H9 (cell line): ENCODE measurements at regions not wholly inside any gene's neighbourhood (a gene's known extent, or its start where the extent isn't known, plus 50 kb on each side); places are given as distances from the start of the nearest gene placed in this dataset.

ENCODE experiments used
- DNase-seq: peaks from one replicate; pipeline ENCODE4 v3.0.0-alpha.2; 2017
- H2AFZ ChIP-seq: one replicate; pipeline ENCODE4 v1.6.1; 2013; ENCODE audit warnings: mild to moderate bottlenecking, low read length, control low read depth, moderate library complexity
- H2AK5ac ChIP-seq: 2 replicates; pipeline ENCODE4 v1.6.1; 2013; ENCODE audit warnings: low read length, control low read depth, mixed read lengths; ENCODE audit not compliant: insufficient read length
- H2BK120ac ChIP-seq: one replicate; pipeline ENCODE4 v1.6.1; 2013; ENCODE audit warnings: low read depth, mild to moderate bottlenecking, low read length, control low read depth, inconsistent platforms; ENCODE audit not compliant: poor library complexity, severe bottlenecking
- H2BK12ac ChIP-seq: 2 replicates; pipeline ENCODE4 v1.6.1; 2013; ENCODE audit warnings: low read length, control low read depth, mixed read lengths, low read depth; ENCODE audit not compliant: insufficient read length
- H2BK15ac ChIP-seq: 2 replicates; pipeline ENCODE4 v1.6.1; 2013; ENCODE audit warnings: low read depth, low read length, control low read depth
- H2BK20ac ChIP-seq: one replicate; pipeline ENCODE4 v1.6.1; 2013; ENCODE audit warnings: low read depth, mild to moderate bottlenecking, low read length, control low read depth, inconsistent platforms; ENCODE audit not compliant: poor library complexity, severe bottlenecking
- H2BK5ac ChIP-seq: 2 replicates; pipeline ENCODE4 v1.6.1; 2013; ENCODE audit warnings: low read length, control low read depth, mixed read lengths; ENCODE audit not compliant: insufficient read length
- H3K14ac ChIP-seq: 2 replicates; pipeline ENCODE4 v1.6.1; 2013; ENCODE audit warnings: low read length, control low read depth; ENCODE audit not compliant: insufficient read depth
- H3K18ac ChIP-seq: 2 replicates; pipeline ENCODE4 v1.6.1; 2013; ENCODE audit warnings: low read depth, mild to moderate bottlenecking, mixed read lengths, low read length, control low read depth; ENCODE audit not compliant: insufficient read length
- H3K23ac ChIP-seq: 2 replicates; pipeline ENCODE4 v1.6.1; 2013; ENCODE audit warnings: low read length, control low read depth, mixed read lengths, low read depth; ENCODE audit not compliant: insufficient read length
- H3K23me2 ChIP-seq: 2 replicates; pipeline ENCODE4 v1.6.1; 2013; ENCODE audit warnings: low read depth, mild to moderate bottlenecking, mixed read lengths, low read length, control low read depth; ENCODE audit not compliant: insufficient read length, poor library complexity, severe bottlenecking
- H3K27ac ChIP-seq: 2 replicates; pipeline ENCODE4 v1.5.1; 2013; ENCODE audit warnings: low read length, control low read depth, mixed read lengths, low read depth; ENCODE audit not compliant: insufficient read length
- H3K27me3 ChIP-seq: 2 replicates; pipeline ENCODE4 v1.6.1; 2013; ENCODE audit warnings: low read length, control low read depth, inconsistent platforms; ENCODE audit not compliant: insufficient read depth
- H3K4ac ChIP-seq: 2 replicates; pipeline ENCODE4 v1.6.1; 2013; ENCODE audit warnings: low read depth, mild to moderate bottlenecking, control low read depth, inconsistent platforms, low read length, moderate library complexity
- H3K4me1 ChIP-seq: 2 replicates; pipeline ENCODE4 v1.6.1; 2013; ENCODE audit warnings: low read length, control low read depth, inconsistent platforms; ENCODE audit not compliant: insufficient read depth
- H3K4me2 ChIP-seq: 2 replicates; pipeline ENCODE4 v1.6.1; 2013; ENCODE audit warnings: low read length, control low read depth, mixed read lengths; ENCODE audit not compliant: insufficient read length, insufficient read depth
- H3K56ac ChIP-seq: 2 replicates; pipeline ENCODE4 v1.6.1; 2013; ENCODE audit warnings: low read depth, mild to moderate bottlenecking, mixed read lengths, low read length, control low read depth; ENCODE audit not compliant: insufficient read length
- H3K79me1 ChIP-seq: 2 replicates; pipeline ENCODE4 v1.6.1; 2013; ENCODE audit warnings: low read depth, mild to moderate bottlenecking, moderate library complexity, low read length, control low read depth, inconsistent platforms; ENCODE audit not compliant: insufficient read depth, poor library complexity, severe bottlenecking
- H3K79me2 ChIP-seq: 2 replicates; pipeline ENCODE4 v1.6.1; 2013; ENCODE audit warnings: low read length, control low read depth, inconsistent platforms; ENCODE audit not compliant: insufficient read depth
- H3K9ac ChIP-seq: 2 replicates; pipeline ENCODE4 v1.6.1; 2013; ENCODE audit warnings: low read length, control low read depth, mixed read lengths; ENCODE audit not compliant: insufficient read length; ENCODE audit errors: extremely low read depth
- H3K9me3 ChIP-seq: one replicate; pipeline ENCODE4 v1.6.1; 2013; ENCODE audit warnings: low read depth, low read length, inconsistent platforms; ENCODE audit not compliant: control insufficient read depth
- H3T11ph ChIP-seq: one replicate; pipeline ENCODE4 v1.6.1; 2013; ENCODE audit warnings: mild to moderate bottlenecking, low read length, control low read depth, inconsistent platforms
- H4K20me1 ChIP-seq: one replicate; pipeline ENCODE4 v1.6.1; 2013; ENCODE audit not compliant: control insufficient read depth, insufficient read length, insufficient read depth
- H4K5ac ChIP-seq: 2 replicates; pipeline ENCODE4 v1.6.1; 2013; ENCODE audit warnings: low read depth, mild to moderate bottlenecking, mixed read lengths, low read length, control low read depth; ENCODE audit not compliant: insufficient read length
- H4K8ac ChIP-seq: replicated peaks from 2 replicates; pipeline ENCODE4 v1.6.1; 2013; ENCODE audit warnings: low read length, control low read depth, mixed read lengths, low read depth; ENCODE audit not compliant: insufficient read length
- H4K91ac ChIP-seq: 2 replicates; pipeline ENCODE4 v1.6.1; 2013; ENCODE audit warnings: low read depth, mild to moderate bottlenecking, moderate library complexity, mixed read lengths, low read length, control low read depth; ENCODE audit not compliant: insufficient read length
- H3K27ac Mint-ChIP-seq, 3 experiments: 2 replicates in 2 of 3; 3 replicates in 1 of 3; pipeline ENCODE4 v1.8.0; 2020 to 2021; ENCODE audit warnings: mixed read lengths in 3 of 3, mild to moderate bottlenecking in 1 of 3, moderate library complexity in 1 of 3
- H3K27me3 Mint-ChIP-seq: 2 replicates; pipeline ENCODE4 v1.8.0; 2021; ENCODE audit warnings: low read depth, mild to moderate bottlenecking, moderate library complexity, mixed read lengths
- H3K36me3 Mint-ChIP-seq, 3 experiments: 2 replicates in 2 of 3; 3 replicates in 1 of 3; pipeline ENCODE4 v1.8.0; 2020 to 2021; ENCODE audit warnings: low read depth in 3 of 3, mixed read lengths in 3 of 3; ENCODE audit not compliant: insufficient read depth in 1 of 3
- H3K4me1 Mint-ChIP-seq, 2 experiments: 2 replicates each; pipeline ENCODE4 v1.8.0; 2020; ENCODE audit warnings: mixed read lengths in 2 of 2
- H3K4me3 Mint-ChIP-seq, 2 experiments: 2 replicates in 1 of 2; 3 replicates in 1 of 2; pipeline ENCODE4 v1.8.0; 2020 to 2021; ENCODE audit warnings: mild to moderate bottlenecking in 2 of 2, mixed read lengths in 2 of 2, moderate library complexity in 1 of 2
- H3K9me3 Mint-ChIP-seq, 2 experiments: 2 replicates in 1 of 2; 3 replicates in 1 of 2; pipeline ENCODE4 v1.8.0; 2020; ENCODE audit warnings: mild to moderate bottlenecking in 2 of 2, mixed read lengths in 2 of 2, moderate library complexity in 1 of 2
- WGBS: extraction: QIAGEN DNeasy Blood & Tissue Kit; methylation state at CpG from one replicate; pipeline ENCODE4 v1.1.7; 2013; ENCODE audit warnings: missing lambda C conversion rate, low lambda C conversion rate, mixed read lengths; ENCODE audit not compliant: insufficient read length; ENCODE audit errors: extremely low coverage; 5-methylcytosine and 5-hydroxymethylcytosine counted together
- TF ChIP-seq, protein P1 (sequence below): fragments of 200-600 bp; sonication (generic); conservative IDR thresholded peaks from 3 replicates; pipeline ENCODE4 v1.8.0; 2021; ENCODE audit warnings: antibody characterized with exemption, mild to moderate bottlenecking

DNA sequence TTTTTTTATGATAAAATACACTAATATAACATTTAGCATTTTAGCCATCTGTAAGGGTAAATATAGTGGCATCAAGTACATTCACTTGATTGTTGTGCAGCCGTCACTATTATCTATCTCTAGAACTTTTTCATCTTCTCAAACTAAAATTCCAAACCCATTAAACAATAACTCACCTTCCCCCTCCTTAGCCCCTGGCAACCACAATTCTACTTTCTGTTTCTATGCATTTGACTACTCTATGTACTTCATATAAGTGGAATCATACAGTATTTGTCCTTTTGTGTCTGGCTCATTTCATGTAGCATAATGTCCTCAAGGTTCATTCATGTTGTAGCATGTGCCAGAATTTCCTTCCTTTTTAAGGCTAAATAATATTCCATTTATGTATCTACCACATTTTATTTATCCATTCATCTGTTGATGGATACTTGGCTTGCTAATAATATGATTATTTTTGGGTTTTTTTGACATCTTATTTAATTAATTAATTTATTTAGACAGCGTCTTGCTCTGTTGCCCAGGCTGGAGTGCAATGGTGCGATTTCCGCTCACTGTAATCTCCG lies 69.6 kb upstream of the MACF1 start:
- H3K56ac ChIP-seq, result no peak overlapping the region
- no peak overlapping the region for H3K18ac ChIP-seq
- H3K4me1 ChIP-seq, result peaks cover 22% of the 10 kb centered on the region
- H3K23ac ChIP-seq, result no peak overlapping the region
- no peak overlapping the region for H3K4ac ChIP-seq
- peaks cover 27% of the 10 kb centered on the region; the same call in 1 of the 2 replicates for H3K79me2 ChIP-seq
- H3K4me2 ChIP-seq, result no peak overlapping the region
- H2AK5ac ChIP-seq, result no peak overlapping the region
- no peak for DNase-seq
- Mint-ChIP-seq H3K4me3 (no peak overlapping the region), H3K27me3 (no peaks in the 10 kb centered on the region), H3K36me3 (peaks cover 0 to 6% (median 0%) of the 10 kb centered on the region in 3 experiments; a peak in 4 of 7 replicates), H3K9me3 (no peaks in the 10 kb centered on the region), H3K27ac (no peak overlapping the region), H3K4me1 (peaks cover 29 to 50% of the 10 kb centered on the region in 2 experiments)
- no peaks in the 10 kb centered on the region for H3K9me3 ChIP-seq
- no peak overlapping the region for H4K5ac ChIP-seq
- no peak overlapping the region for H2BK15ac ChIP-seq
- TF ChIP-seq, protein P1, sequence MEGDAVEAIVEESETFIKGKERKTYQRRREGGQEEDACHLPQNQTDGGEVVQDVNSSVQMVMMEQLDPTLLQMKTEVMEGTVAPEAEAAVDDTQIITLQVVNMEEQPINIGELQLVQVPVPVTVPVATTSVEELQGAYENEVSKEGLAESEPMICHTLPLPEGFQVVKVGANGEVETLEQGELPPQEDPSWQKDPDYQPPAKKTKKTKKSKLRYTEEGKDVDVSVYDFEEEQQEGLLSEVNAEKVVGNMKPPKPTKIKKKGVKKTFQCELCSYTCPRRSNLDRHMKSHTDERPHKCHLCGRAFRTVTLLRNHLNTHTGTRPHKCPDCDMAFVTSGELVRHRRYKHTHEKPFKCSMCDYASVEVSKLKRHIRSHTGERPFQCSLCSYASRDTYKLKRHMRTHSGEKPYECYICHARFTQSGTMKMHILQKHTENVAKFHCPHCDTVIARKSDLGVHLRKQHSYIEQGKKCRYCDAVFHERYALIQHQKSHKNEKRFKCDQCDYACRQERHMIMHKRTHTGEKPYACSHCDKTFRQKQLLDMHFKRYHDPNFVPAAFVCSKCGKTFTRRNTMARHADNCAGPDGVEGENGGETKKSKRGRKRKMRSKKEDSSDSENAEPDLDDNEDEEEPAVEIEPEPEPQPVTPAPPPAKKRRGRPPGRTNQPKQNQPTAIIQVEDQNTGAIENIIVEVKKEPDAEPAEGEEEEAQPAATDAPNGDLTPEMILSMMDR, result no peak
- peaks cover 3% of the 10 kb centered on the region for H3K79me1 ChIP-seq
- H2AFZ ChIP-seq, result no peak overlapping the region
- no peak overlapping the region for H2BK20ac ChIP-seq
- peaks cover 2% of the 10 kb centered on the region for H4K20me1 ChIP-seq
- no peaks in the 10 kb centered on the region for H3K23me2 ChIP-seq
- H3K14ac ChIP-seq, result no peak overlapping the region
- H3T11ph ChIP-seq, result no peak overlapping the region
- no CpG with 5 or more reads among the region's 5 CpGs for WGBS
- no peak overlapping the region for H4K8ac ChIP-seq
- no peak overlapping the region for H4K91ac ChIP-seq
- no peaks in the 10 kb centered on the region for H3K27me3 ChIP-seq
- no peak overlapping the region for H2BK120ac ChIP-seq
- no peak overlapping the region for H2BK5ac ChIP-seq
- no peak overlapping the region for H3K9ac ChIP-seq
- no peak overlapping the region for H3K27ac ChIP-seq
- H2BK12ac ChIP-seq, result no peak overlapping the region
